HG03460 (cell line): ENCODE measurements at regions not wholly inside any gene's neighbourhood (a gene's known extent, or its start where the extent isn't known, plus 50 kb on each side); places are given as distances from the start of the nearest gene placed in this dataset.

Experiments
- ATAC-seq: cut with Tn5 transposase; IDR thresholded peaks from one replicate; pipeline ENCODE4 v1.9.1; 2021; ENCODE audit not compliant: unreplicated experiment

DNA sequence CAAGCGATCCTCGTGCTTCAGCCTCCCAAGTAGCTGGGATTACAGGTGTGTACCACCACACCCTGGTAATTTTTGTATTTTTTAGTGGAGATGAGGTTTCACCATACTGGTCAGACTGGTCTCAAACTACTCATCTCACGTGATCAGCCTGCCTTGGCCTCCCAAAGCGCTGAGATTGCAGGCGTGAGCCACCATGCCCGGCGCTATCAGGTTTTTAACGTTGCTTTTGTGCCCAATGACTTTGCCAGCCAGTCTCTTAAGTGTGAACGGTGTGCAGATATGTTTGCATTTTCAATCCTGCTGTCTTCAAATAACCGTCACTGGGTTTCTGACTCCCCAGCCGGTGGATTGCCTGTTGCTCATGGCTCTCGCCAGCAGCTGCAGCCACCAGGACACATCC is 201.8 kb upstream of the PPP2R2D start:
- no peak for ATAC-seq

DNA sequence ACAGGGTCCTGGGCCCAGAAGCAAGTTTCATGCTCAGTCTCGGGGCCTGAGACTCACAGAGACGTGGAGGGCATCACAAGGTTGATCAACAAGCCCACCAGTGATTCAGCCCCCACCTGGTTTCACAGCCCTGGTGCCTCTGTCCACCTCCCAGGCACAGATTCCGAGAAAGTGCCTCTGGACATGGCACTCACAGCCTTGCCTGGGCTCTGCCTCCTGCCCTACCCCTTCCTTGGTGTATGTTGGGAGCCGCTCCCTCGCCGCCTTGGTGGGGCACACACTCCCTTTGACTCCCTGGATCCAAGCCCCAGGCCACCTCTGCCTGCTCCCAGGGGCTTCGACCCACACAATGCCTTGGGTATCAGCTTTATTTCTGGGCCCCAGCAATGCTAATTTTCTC is 200.8 kb upstream of the PPP2R2D start:
- no peak for ATAC-seq

DNA sequence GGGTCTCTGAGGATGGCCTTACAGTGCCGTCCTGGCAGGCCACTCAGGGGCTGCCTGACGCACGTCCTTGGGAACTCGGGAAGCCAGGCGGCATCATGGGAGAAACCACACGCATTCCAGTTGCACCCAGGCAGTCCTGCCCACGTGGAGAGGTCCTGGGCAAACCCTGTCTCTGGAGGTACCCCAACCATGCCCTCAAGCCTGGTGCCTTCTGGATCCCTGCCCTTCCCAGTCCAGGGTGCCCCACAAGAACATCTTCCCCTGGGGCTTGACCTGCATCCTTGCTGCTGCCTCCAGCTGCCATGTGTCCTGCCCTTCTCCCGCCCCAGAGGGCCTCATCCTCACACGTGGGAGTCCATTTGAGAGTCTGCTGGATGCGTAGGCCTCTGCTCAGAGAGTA is 200.3 kb upstream of the PPP2R2D start:
- ATAC-seq, result no peak

DNA sequence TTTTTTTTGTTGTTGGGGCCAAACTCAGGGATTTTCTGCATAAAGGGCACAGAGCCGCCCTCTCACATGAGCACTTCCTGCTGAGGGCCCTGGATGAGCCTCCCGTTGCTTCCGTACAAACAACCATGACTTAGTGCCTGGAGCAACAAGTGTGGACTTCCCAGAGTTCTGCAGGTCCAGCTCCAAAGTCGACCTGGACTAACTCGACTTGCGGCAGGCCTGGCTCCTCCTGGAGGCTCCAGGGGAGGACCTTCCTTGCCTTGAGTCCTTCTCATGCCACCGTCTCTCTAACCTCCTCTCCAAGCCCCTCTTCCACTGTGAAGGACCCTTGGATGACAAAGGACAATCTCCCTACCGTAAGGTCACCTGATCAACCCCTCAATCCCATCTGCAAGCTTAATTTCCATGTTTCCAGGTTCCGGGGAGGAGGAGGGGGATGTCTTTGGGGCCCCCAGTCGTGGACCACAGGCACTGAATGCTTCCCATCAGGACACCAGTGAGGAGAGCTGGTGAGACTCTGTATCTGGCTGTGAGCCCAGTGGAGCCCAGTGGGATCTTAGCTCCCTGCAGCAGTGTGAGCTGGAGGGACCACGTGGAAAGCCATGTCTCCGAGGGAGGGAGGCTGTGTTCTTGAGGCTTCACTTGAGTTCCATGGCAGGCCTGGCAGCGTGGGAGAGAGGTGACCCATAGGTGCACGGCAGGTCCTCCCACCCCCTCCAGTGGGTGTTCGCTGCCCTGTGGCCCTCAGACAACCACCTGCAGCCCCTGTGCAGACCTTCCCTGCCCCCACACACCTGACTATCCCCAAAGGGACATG is 199.5 kb upstream of the PPP2R2D start:
- no peak for ATAC-seq

DNA sequence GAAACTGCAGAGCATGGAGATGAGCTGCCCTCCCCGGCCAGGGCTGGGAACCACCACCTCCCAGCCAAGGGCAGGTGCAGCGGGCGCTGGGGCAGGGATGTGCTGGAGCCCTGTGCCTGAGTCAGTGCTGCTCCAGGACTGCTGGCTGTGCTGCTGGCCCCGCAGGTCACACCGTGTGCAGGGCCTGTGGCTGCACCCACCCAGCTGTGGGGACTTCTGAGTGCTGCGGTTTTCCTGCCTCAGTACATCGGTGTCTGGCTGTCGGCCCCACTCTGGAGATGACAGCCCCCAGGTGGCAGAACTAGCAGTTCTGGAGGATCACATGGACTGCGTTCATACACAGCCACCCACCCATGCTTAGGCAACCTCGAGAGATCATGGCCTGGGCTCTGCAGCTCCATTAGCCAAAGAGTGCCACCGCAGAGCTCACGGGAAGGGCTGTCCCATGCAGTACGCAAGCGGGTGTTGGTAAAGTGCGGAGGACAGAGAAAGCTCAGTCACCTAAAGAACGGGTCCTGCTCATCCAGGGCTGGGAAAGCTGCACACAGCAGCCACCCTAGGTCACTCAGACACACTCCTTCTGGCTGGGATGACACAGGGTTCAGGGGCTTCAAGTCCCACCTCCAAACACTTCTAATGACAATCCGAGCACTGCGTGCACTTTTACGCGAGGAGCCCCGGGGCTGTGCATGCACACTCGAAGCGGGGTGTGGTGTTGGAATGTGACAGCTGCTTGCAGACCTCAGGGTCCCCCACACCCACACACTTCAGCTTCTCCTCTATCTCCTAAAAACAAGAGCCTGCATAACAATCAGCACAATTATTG is 198.1 kb upstream of the PPP2R2D start:
- ATAC-seq, result no peak

DNA sequence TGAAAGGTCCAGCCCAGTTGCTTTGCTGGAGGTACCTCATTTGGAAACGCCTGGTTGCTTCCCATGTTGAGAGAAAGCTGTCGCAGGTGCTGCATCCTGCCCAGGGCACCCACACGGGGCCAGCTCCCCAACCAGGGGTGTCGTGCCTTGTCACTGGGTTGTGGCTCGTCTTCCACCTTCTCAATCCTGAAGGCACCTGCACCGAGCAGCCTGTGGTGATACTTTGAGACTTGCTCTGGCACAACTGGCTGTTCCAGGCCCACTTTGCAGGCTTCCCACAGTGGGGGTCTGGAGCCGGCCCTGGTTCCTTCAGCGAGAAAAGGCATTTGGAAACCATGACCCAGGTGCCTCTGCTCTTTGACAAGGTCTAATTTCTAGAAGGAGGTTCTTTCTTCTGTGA is 197.3 kb upstream of the PPP2R2D start:
- ATAC-seq, result no peak

DNA sequence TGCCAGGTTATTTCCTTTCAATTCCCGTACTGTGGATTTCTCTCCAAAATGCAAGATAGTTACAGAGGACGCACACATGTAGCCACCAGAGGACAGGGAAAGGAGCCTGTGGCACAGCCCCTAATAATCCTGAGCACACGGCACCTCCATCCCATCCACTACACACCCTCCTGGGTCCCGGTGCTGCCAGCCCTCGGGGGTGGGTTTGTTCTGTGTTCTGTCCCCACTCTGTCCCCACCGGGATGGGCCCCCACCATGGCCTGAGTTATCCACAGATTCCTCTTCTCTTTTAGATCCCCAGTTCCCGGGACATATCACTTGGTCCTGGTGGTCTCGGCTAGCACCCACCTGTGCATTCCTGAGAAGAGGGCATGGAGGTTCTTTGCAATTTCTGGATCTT is 196.9 kb upstream of the PPP2R2D start:
- no peak for ATAC-seq

DNA sequence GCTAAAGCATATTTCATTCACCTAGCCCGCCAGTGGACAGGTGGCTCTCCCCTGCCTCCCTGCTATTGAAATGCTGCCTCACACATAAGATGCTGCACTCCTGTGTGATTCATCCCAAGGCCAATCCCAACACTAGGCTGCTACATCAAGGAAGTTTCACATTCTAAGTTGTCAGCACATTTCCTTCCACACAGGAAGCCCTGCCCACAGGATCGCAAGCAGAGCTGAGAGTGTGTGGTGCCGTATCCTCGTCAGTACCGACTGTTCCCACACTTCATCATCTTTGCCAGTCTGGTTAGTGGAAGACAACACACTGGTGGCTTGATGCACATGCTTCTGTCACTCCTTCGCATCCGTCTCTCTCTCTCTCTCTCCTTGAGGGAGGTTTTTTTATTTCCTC is 194.3 kb upstream of the PPP2R2D start:
- no peak for ATAC-seq

DNA sequence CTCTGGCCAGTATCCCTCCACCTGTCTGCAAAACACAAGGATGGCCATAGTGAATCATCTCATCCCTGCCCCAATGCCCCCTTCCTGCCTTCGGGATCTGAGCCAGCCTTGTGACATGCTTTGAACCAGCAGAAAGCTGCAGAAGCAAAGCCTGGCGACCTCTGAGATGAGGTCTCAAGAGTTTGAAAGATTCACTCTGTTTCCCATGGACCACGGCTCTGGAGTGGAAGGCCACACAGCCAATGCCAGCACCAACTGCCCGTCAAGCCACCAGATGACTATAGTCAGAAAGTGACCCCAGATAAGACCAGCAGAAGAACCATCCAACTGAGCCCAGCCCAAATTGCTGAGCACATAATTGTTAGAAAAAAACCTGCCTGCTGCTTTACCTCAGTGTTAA is 193.9 kb upstream of the PPP2R2D start:
- no peak for ATAC-seq

DNA sequence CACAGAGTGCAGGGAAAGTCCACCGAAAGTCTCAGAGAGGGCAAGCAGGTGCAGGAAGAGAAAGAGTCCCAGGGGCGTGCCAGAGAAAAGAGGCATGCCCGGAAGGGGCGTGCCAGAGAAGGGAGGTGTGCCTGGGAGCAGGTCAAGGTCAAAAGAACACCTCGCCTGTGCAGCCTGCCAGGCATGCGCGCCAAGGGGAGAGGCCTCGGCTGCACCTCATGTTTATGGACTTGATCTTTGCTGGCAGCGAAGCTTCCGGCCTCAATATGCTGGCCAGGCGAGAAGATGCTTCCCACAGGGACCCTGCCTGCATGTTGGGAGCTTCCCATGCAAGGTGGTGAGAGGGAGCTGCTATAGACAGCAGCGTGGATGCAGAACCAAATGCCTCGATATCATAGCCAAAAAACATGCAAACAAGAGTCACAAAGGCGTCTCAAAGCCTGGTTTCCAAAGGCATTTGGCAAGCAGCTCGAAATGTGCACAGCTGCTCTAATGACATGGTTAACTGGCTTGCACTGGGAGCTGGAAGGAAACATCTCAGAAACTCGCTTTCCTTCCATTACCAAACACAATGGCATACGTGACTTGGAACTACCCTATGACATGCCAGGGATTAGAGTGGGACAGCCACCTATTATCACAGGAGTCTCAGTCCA is 192.5 kb upstream of the PPP2R2D start:
- no peak for ATAC-seq

DNA sequence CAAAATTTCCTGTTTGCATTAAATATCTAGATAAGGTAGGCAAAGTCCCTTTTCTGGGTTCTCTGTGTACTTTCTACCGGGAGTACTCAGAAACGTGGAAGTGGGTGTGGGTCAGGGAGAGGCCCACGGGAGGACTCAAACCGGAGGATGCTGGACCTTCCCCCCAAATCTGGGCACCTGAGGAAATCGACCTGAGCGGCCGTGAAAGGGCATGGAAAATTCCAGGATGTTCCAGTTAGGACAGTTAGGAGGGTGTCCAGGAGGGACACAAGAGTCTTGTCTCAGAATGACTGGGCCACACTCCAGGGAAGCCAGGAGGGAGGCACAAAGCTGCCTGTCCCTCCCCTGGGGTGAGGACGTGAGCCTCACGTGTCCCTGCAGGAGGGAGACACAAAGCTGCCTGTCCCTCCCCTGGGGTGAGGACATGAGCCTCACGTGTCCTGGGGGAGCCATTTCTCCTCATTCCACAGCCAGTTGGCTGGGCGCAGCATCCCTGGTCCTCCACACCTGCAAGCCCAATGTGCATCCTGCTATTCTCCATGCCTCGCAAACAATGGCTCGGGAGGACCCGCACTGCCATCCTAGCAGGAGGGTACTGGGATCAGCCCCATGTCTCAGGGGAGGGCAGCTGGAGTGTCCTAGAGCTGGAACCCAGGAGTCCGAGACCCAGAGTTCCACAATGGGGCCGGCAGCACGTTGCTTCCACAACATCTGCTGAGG is 190.5 kb upstream of the PPP2R2D start:
- ATAC-seq, result no peak

DNA sequence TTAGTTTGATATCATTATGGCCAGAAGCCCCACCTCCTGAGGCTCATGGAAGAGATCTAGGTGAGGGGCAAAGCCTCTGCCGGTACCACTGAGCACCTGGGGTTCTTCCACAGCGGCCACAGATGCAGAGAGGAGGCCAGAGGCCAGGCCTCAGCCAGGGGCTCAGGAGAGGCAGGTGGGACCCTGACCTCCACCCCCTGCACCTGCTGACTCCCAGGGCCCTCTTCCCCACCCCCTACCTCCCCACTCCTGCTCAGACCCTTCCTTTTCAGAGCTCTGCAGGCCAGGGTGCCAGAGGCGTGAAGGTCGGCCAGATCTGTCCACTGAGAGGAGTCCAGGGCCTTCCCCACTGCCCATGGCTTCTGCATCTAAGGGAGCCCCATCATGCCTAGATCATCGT is 178.7 kb upstream of the PPP2R2D start:
- ATAC-seq, result no peak

DNA sequence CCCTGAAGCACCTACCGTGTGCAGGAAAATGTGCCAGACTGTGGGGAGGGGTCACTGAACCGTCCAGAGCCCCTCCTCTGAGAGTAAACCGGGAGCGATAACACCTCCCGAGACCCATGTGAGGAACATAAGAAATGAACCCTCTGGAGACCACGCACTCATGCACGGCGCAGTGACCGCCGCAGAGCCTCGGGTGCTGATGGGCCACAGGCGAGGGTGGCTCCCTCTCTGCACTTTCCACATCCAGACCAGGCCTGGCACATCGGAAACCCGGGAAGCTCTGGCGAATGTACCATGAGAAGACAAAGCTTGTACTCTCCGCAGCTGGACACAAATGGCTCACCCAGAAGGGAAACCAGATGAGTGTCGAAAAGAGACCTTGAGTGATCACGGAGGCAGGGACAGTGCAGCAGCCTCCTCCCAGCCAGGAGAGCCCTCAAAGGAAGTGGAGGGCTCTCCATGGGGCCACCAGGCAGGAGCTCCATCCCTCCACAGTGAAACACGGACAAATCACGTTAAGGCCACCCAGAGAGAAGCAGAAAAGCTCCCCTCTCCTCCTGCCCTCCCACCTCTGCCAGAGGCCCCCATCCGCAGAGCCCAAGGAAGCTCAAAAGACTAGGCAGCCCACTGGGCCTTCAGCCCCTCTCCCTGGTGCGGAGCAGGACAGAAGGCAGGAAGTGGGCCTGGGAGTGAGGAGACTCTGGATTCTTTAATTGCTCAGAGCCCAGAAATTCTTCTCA is 178.1 kb upstream of the PPP2R2D start:
- no peak for ATAC-seq

DNA sequence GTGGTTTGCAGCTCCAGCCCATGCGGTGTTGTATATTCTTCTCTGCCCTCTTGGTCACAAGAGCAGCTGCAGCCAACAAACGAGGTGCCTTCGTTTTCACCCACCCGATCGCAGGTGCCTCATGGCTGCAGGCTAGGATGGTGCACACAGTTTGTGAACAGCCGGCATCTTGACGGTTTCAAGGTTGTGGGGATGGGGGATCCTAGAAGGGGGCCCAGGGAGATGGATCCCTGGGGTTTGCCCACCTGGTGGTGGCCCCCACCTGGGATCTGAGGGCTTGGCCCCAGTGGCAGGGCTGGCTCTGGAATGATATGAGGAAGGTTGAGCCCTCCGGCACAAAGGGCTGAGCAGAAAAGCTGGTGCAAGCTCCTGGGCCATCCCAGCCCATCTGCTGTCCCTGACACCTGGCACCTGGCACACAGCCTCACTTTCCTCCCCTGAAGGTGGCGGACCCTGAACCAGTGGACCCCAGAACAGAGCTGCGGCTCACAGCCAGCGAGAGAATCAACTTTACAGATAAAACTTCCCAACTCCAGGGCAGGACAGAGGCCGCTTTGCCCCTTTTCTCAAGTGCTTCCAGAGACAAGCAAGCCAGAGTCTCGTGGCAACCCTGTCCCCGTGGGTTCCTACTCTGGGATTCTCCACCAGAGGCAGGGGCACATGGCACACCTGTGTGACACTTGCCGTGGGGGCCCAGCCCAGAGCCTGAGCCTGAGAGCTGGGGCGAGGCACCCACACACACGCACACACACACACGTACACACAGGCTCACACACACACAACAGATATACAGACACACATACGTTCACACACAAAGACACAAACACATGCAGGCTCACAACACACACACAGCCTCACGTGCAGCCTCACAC is 177.3 kb upstream of the PPP2R2D start:
- ATAC-seq, result no peak

DNA sequence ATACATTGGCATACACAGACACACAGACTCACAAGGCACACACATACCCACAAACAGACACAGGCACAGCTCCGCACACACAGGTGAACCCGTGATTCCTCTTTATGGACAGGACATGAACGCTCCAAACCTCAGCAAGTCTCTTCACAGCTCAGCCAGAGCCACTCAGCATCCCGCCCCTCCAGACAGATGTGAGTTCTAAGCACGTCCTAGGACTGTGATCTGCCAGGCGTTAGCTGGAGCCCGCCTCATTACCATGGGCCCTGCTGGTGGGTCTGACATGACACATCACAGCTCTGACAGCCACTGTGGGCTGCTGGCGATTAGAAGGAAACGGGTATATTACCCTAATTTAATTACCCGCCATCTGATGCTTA is 176.7 kb upstream of the PPP2R2D start:
- no peak for ATAC-seq

DNA sequence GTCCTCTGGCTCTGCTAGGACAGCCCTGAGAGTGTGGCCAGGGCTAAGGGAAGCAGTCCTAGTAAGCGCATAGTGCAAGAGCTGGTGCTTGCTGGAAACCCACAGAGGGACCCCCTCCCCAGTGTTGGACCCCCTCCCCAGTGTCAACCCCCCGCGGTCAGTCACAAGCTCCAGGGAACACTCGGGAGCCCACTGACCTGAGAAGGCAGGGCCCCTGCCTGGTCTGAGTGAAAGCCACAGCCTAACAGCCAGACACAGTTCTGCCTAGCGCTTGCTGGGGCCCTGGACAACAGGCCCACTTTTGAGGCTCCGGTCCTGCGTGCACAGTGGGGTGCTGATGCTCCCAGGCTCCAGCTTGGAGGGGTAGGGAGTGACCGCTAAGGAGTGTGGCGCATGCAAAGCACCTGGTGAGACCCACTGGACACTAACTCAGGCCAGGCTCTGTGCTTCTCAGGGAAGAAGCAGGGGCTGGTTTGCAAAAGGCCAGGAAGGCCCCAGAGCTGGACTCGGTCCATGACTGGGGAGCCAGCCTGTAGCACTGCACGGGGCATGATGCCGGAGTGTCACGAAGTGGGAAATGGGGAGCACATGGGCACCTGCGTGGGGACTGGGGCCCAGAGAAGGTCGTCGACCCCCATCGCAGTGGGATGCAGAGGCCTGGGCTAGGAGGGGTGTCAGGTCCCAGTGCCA is 175.8 kb upstream of the PPP2R2D start:
- ATAC-seq, result no peak

DNA sequence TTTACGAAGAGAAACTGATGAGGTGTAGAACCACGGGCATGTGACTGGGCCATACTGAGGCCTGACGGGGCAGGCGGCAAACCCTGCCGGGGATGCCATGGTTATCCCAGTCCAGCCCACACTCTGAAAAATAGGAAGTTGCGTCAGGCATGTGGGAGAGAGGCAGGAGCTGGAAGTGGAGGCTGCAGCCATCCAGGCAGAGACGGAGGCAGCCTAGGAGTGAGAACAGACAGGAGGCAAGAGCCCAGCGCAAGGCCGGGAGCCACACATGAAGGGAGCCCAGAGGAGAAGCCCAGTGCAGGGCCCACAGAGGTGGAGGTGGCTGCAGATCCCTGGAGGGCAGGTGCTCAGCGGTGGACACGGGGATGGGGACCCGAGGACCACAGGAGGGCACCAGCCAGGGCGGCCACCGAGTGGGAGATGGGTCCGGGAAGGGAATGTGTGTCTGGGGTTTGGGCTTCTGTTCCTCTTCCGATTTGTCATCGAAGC is 175.2 kb upstream of the PPP2R2D start:
- ATAC-seq, result no peak

DNA sequence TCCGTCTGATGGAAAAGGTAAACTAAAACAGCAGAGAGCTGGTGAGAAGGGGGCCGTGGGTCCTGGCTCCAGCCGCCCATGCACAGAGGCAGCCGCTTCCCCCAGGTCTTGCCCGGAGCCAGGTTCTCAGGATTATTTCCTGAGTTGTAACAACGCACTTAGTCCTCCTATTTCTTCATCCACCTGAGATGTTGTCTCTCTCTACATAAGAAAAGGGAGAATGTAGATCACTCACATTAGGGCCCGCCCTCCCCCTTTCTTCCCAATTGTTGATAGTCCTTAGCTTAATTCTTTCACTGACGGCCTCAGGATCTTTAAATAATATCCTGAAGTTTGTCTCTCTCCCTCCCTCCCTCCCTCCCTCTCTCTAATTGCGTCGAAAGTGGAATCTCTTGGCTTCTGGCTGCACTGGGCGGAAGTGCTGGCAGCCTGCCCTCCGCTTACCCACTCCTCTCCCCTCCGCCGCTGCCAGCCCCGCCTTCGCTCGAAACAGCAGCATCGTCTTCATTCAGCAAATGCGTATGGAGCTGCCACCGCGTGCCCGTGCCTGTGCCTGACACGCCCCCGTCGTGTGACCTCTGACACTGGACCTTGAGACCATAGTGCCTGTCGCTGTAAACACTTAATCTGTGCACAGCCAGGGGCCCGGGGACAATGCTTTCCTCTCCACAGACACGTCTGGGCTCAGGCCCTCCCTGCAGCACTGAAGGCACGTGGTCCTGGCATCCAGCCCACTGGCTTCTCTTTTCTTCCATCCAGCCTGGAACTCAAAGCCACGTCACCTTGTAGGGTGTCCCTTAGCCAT is 174.5 kb upstream of the PPP2R2D start:
- no peak for ATAC-seq
